ENCODE measurements at regions not wholly inside any gene's neighbourhood (a gene's known extent, or its start where the extent isn't known, plus 50 kb on each side); places are given as distances from the start of the nearest gene placed in this dataset.

GRCh38 chr18:30457156-30457555 is 585.4 kb downstream of the DSC3 start:
- ChIA-PET CTCF (interaction anchor here (0.6 kb wide), 1 partner anchor 9 kb away, joined by 3 read pairs; no protein-coding TSS in a partner anchor), POLR2A (no interaction called here)
- Histone ChIP-seq H3K36me3 (ENCODE audit: control insufficient read depth in 2 of 2, insufficient read depth in 1 of 2, low read length in 2 of 2) (no peaks in the 10 kb centered on the region), H3K27ac (ENCODE audit: extremely low read depth, low read depth, low read length) (no peak overlapping the region), H3K4me3 (ENCODE audit: low read depth, low read length) (no peak overlapping the region), H3K9me3 (ENCODE audit: control insufficient read depth, insufficient read depth, low read depth, low read length) (no peaks in the 10 kb centered on the region), H3K4me1 (ENCODE audit: control insufficient read depth, insufficient read depth, low read length) (no peaks in the 10 kb centered on the region)
- TF ChIP-seq ZNF596 (tag by site-specific recombination; IDR thresholded peaks at IDR 0.05) (no peak), TRIM28 (IDR thresholded peaks at IDR 0.05; ENCODE audit: borderline replicate concordance, low read length) (no peak), ZFP37 (tag by site-specific recombination; IDR thresholded peaks at IDR 0.05) (no peak), ZBTB21 (tag by site-specific recombination; IDR thresholded peaks at IDR 0.05) (no peak)

- no peaks in the 10 kb centered on the region for H3K36me3 ChIP-seq (ENCODE audit: control insufficient read depth in 2 of 2, insufficient read depth in 1 of 2, low read length in 2 of 2)
- H3K4me1 ChIP-seq (ENCODE audit: control insufficient read depth, insufficient read depth, low read length), result no peaks in the 10 kb centered on the region
- TF ChIP-seq ZBTB49 (tag by site-specific recombination; IDR thresholded peaks at IDR 0.05; ENCODE audit: low read depth) (no peak), ZNF629 (tag by site-specific recombination; IDR thresholded peaks at IDR 0.05) (no peak), ZFP41 (tag by site-specific recombination; IDR thresholded peaks at IDR 0.05; ENCODE audit: borderline replicate concordance) (no peak), ZFHX2 (tag by site-specific recombination; conservative IDR thresholded peaks at IDR 0.05) (no peak), ZNF404 (tag by site-specific recombination; IDR thresholded peaks at IDR 0.05) (no peak)
- POLR2A ChIA-PET, result no interaction called here
- H3K9me3 ChIP-seq (ENCODE audit: control insufficient read depth, insufficient read depth, low read depth, low read length), result no peaks in the 10 kb centered on the region
- no peak overlapping the region for H3K4me3 ChIP-seq (ENCODE audit: low read depth, low read length)
- CTCF ChIA-PET, result no interaction called here
- H3K27ac ChIP-seq (ENCODE audit: extremely low read depth, low read depth, low read length), result no peak overlapping the region
Measured at GRCh38 chr18:30455741-30456140, 586.8 kb downstream of the DSC3 start.

- H3K36me3 ChIP-seq (ENCODE audit: control insufficient read depth in 2 of 2, insufficient read depth in 1 of 2, low read length in 2 of 2), result no peaks in the 10 kb centered on the region
- no peak overlapping the region for H3K4me3 ChIP-seq (ENCODE audit: low read depth, low read length)
- CTCF ChIA-PET, result interaction anchor here (0.6 kb wide), 1 partner anchor 146 kb away, joined by 4 read pairs; no protein-coding TSS in a partner anchor
- H3K4me1 ChIP-seq (ENCODE audit: control insufficient read depth, insufficient read depth, low read length), result no peaks in the 10 kb centered on the region
- no peaks in the 10 kb centered on the region for H3K9me3 ChIP-seq (ENCODE audit: control insufficient read depth, insufficient read depth, low read depth, low read length)
- no peak overlapping the region for H3K27ac ChIP-seq (ENCODE audit: extremely low read depth, low read depth, low read length)
- TF ChIP-seq ZNF560 (tag by site-specific recombination; IDR thresholded peaks at IDR 0.05; ENCODE audit: borderline replicate concordance), result no peak
- no peak for TF ChIP-seq ZNF664 (tag by site-specific recombination; IDR thresholded peaks at IDR 0.05)
- TF ChIP-seq ZNF529 (tag by site-specific recombination; IDR thresholded peaks at IDR 0.05; ENCODE audit: insufficient replicate concordance), result no peak
- TF ChIP-seq SP2 (tag by site-specific recombination; IDR thresholded peaks at IDR 0.05), result no peak
- no peak for TF ChIP-seq ZFP69B (tag by site-specific recombination; IDR thresholded peaks at IDR 0.05)
- no peak for TF ChIP-seq ZNF398 (tag by site-specific recombination; IDR thresholded peaks at IDR 0.05)
- TF ChIP-seq TRIM28 (IDR thresholded peaks at IDR 0.05; ENCODE audit: borderline replicate concordance, low read length), result no peak
- POLR2A ChIA-PET, result no interaction called here
Measured at GRCh38 chr18:30454920-30455319, 587.6 kb downstream of the DSC3 start.

- no peaks in the 10 kb centered on the region for H3K9me3 ChIP-seq (ENCODE audit: control insufficient read depth, insufficient read depth, low read depth, low read length)
- H3K4me3 ChIP-seq (ENCODE audit: low read depth, low read length), result no peak overlapping the region
- no peaks in the 10 kb centered on the region for H3K36me3 ChIP-seq (ENCODE audit: control insufficient read depth in 2 of 2, insufficient read depth in 1 of 2, low read length in 2 of 2)
- no peak overlapping the region for H3K27ac ChIP-seq (ENCODE audit: extremely low read depth, low read depth, low read length)
- CTCF ChIA-PET, result interaction anchor here (0.7 kb wide), 1 partner anchor 14 kb away, joined by 3 read pairs; no protein-coding TSS in a partner anchor
- no peaks in the 10 kb centered on the region for H3K4me1 ChIP-seq (ENCODE audit: control insufficient read depth, insufficient read depth, low read length)
- POLR2A ChIA-PET, result no interaction called here
- TF ChIP-seq ZNF350 (tag by site-specific recombination; IDR thresholded peaks at IDR 0.05) (no peak), ZEB2 (tag by site-specific recombination; IDR thresholded peaks at IDR 0.05) (no peak), ZNF624 (tag by site-specific recombination; IDR thresholded peaks at IDR 0.05) (no peak), ZSCAN16 (tag by site-specific recombination; IDR thresholded peaks at IDR 0.05) (no peak), PRDM1 (tag by site-specific recombination; IDR thresholded peaks at IDR 0.05) (no peak), SCRT2 (tag by site-specific recombination; IDR thresholded peaks at IDR 0.05) (no peak), ZNF174 (tag by site-specific recombination; IDR thresholded peaks at IDR 0.05) (no peak), ZNF544 (tag by site-specific recombination; IDR thresholded peaks at IDR 0.05) (no peak)
Measured at GRCh38 chr18:30451981-30452380, 590.6 kb downstream of the DSC3 start.
